ENCODE measurements at regions not wholly inside any gene's neighbourhood (a gene's known extent, or its start where the extent isn't known, plus 50 kb on each side); places are given as distances from the start of the nearest gene placed in this dataset.

GRCh38 chr7:155172141-155172540, 102.0 kb downstream of the HTR5A start:
- Histone ChIP-seq H3K79me2 (ENCODE audit: control insufficient read depth, insufficient read depth, low read length) (no peaks in the 10 kb centered on the region), H3K9me3 (ENCODE audit: control insufficient read depth, low read depth, low read length) (peaks cover 2% of the 10 kb centered on the region), H3K27ac (ENCODE audit: control insufficient read depth, insufficient read depth, low read length) (no peak overlapping the region), H4K20me1 (ENCODE audit: control insufficient read depth, extremely low read depth, insufficient read depth, low read length) (no peaks in the 10 kb centered on the region), H3K4me3 (ENCODE audit: control insufficient read depth in 2 of 3, extremely low read depth in 1 of 3, insufficient read depth in 2 of 3, low read depth in 1 of 3, low read length in 3 of 3) (no peak overlapping the region), H3K4me1 (ENCODE audit: control insufficient read depth, extremely low read depth, insufficient read depth, low read length) (no peaks in the 10 kb centered on the region), H3K27me3 (ENCODE audit: control insufficient read depth, extremely low read depth, insufficient read depth, low read length) (no peaks in the 10 kb centered on the region), H3K9ac (ENCODE audit: control insufficient read depth, extremely low read depth, insufficient read depth, low read length) (no peak overlapping the region), H3K9me1 (ENCODE audit: control insufficient read depth, extremely low read depth, insufficient read depth, low read length) (no peaks in the 10 kb centered on the region), H3K4me2 (ENCODE audit: control insufficient read depth, extremely low read depth, insufficient read depth, low read depth, low read length) (no peak overlapping the region), H2AFZ (ENCODE audit: control insufficient read depth, low read length) (no peak overlapping the region), H3K36me3 (ENCODE audit: control insufficient read depth in 2 of 2, extremely low read depth in 1 of 2, insufficient read depth in 2 of 2, low read length in 2 of 2) (no peaks in the 10 kb centered on the region)
- dilution Hi-C loops (cut with MboI; ENCODE audit: extremely low pct_ligation_motif_present, low sequenced_read_pairs), result no loop called here
- FAIRE-seq, result no peak
- no peak for DNase-seq (ENCODE audit: low read depth, low spot score)
- TF ChIP-seq EZH2 (IDR thresholded peaks at IDR 0.05; ENCODE audit: low read length) (no peak), CTCF (optimal IDR thresholded peaks at IDR 0.05 in 1 of 3, IDR thresholded peaks at IDR 0.05 in 1 of 3, conservative IDR thresholded peaks at IDR 0.05 in 1 of 3; ENCODE audit: extremely low read depth in 1 of 3, insufficient read depth in 2 of 3, low read length in 3 of 3) (no peak)

GRCh38 chr7:155173905-155174304, 103.8 kb downstream of the HTR5A start:
- H3K9ac ChIP-seq (ENCODE audit: control insufficient read depth, extremely low read depth, insufficient read depth, low read length), result no peak overlapping the region

More at GRCh38 chr7:155173905-155174304, 103.8 kb downstream of the HTR5A start:
- Histone ChIP-seq H4K20me1 (ENCODE audit: control insufficient read depth, extremely low read depth, insufficient read depth, low read length) (no peaks in the 10 kb centered on the region), H3K9me3 (ENCODE audit: control insufficient read depth, low read depth, low read length) (no peaks in the 10 kb centered on the region), H2AFZ (ENCODE audit: control insufficient read depth, low read length) (no peak overlapping the region), H3K9me1 (ENCODE audit: control insufficient read depth, extremely low read depth, insufficient read depth, low read length) (no peaks in the 10 kb centered on the region), H3K4me1 (ENCODE audit: control insufficient read depth, extremely low read depth, insufficient read depth, low read length) (no peaks in the 10 kb centered on the region), H3K27me3 (ENCODE audit: control insufficient read depth, extremely low read depth, insufficient read depth, low read length) (no peaks in the 10 kb centered on the region), H3K79me2 (ENCODE audit: control insufficient read depth, insufficient read depth, low read length) (no peaks in the 10 kb centered on the region), H3K36me3 (ENCODE audit: control insufficient read depth in 2 of 2, extremely low read depth in 1 of 2, insufficient read depth in 2 of 2, low read length in 2 of 2) (no peaks in the 10 kb centered on the region), H3K4me2 (ENCODE audit: control insufficient read depth, extremely low read depth, insufficient read depth, low read depth, low read length) (no peak overlapping the region), H3K4me3 (ENCODE audit: control insufficient read depth in 2 of 3, extremely low read depth in 1 of 3, insufficient read depth in 2 of 3, low read depth in 1 of 3, low read length in 3 of 3) (no peak overlapping the region), H3K27ac (ENCODE audit: control insufficient read depth, insufficient read depth, low read length) (no peak overlapping the region)
- dilution Hi-C loops (cut with MboI; ENCODE audit: extremely low pct_ligation_motif_present, low sequenced_read_pairs), result no loop called here
- no peak for TF ChIP-seq EZH2 (IDR thresholded peaks at IDR 0.05; ENCODE audit: low read length)
- no peak for TF ChIP-seq CTCF (optimal IDR thresholded peaks at IDR 0.05 in 1 of 3, IDR thresholded peaks at IDR 0.05 in 1 of 3, conservative IDR thresholded peaks at IDR 0.05 in 1 of 3; ENCODE audit: extremely low read depth in 1 of 3, insufficient read depth in 2 of 3, low read length in 3 of 3)
- no peak for DNase-seq (ENCODE audit: low read depth, low spot score)
- no peak for FAIRE-seq

Data from keratinocyte (primary cell).